Body of pancreas (tissue), 4 donors: ENCODE measurements at regions not wholly inside any gene's neighbourhood (a gene's known extent, or its start where the extent isn't known, plus 50 kb on each side); places are given as distances from the start of the nearest gene placed in this dataset.

ENCODE experiments used
- ATAC-seq: fragments of 150-250 bp; one replicate; pipeline ENCODE4 v1.9.1; 2016
- DNase-seq, 4 donors: peaks; one replicate each; pipeline ENCODE4 v3.0.0-alpha.2; 2019
- H3K27ac ChIP-seq, 4 donors: fragments of 200-600 bp; sonication (generic); 1 replicate in 3 of 4; 2 replicates in 1 of 4; pipeline versions ENCODE4 v1.5.1 to v1.6.1; 2016 to 2019; ENCODE audit warnings: mild to moderate bottlenecking in 1 of 4, mixed read lengths in 1 of 4, moderate library complexity in 1 of 4
- H3K27me3 ChIP-seq, 2 donors: fragments of 200-600 bp; sonication (generic); one replicate each; pipeline ENCODE4 v1.6.0; 2016; ENCODE audit warnings: mild to moderate bottlenecking in 1 of 2
- H3K36me3 ChIP-seq, 2 donors: fragments of 200-600 bp; sonication (generic); replicated peaks in 1 of 2; 2 replicates each; pipeline ENCODE4 v1.5.1; 2016; ENCODE audit warnings: low read depth in 2 of 2; ENCODE audit not compliant: insufficient read depth in 1 of 2
- H3K4me1 ChIP-seq: fragments of 200-600 bp; sonication (generic); one replicate; pipeline ENCODE4 v1.6.0; 2016
- H3K4me3 ChIP-seq, 2 donors: fragments of 200-600 bp; sonication (generic); 1 replicate in 1 of 2; 2 replicates in 1 of 2; pipeline ENCODE4 v1.5.1; 2016 to 2019
- H3K9me3 ChIP-seq, 3 donors: fragments of 200-600 bp; sonication (generic); 1 replicate in 2 of 3; 2 replicates in 1 of 3; pipeline ENCODE4 v1.5.1; 2016
- CTCF ChIP-seq, 7 experiments: fragments of 450-650 bp in 4 of 7; fragments of 200-600 bp in 3 of 7; sonication (generic) in 3 of 7; IDR thresholded peaks; one replicate each; pipeline ENCODE4 v1.5.1; 2016 to 2019; ENCODE audit warnings: antibody characterized with exemption in 7 of 7
- POLR2A ChIP-seq, 3 donors: fragments of 450-650 bp; IDR thresholded peaks; one replicate each; pipeline ENCODE4 v1.6.1; 2016; ENCODE audit warnings: antibody characterized with exemption in 3 of 3, mild to moderate bottlenecking in 2 of 3
- WGBS, 2 donors: methylation state at CpG; one replicate each; pipeline ENCODE4 v1.1.5; 2017; 5-methylcytosine and 5-hydroxymethylcytosine counted together
- intact Hi-C: fragments of 100-400 bp; cut with DNase I; formaldehyde crosslinking; loops from one replicate; pipeline ENCODE4 v1.15.1; 2023

GRCh38 chr4:133620555-133620954 is 471.5 kb downstream of the PCDH10 start:
- no peaks in the 10 kb centered on the region for H3K27me3 ChIP-seq
- DNase-seq (no peak), ATAC-seq (no peak)
- no peak overlapping the region for H3K4me3 ChIP-seq
- 44 to 47% methylated on average over 4 of the region's 4 CpGs for WGBS, 2 donors
- H3K27ac ChIP-seq: no peak overlapping the region
- H3K36me3 ChIP-seq: no peaks in the 10 kb centered on the region
- H3K9me3 ChIP-seq: no peaks in the 10 kb centered on the region
- H3K4me1 ChIP-seq: no peaks in the 10 kb centered on the region
- intact Hi-C loops: no loop called here
- TF ChIP-seq POLR2A (IDR thresholded peaks at IDR 0.05) (no peak), CTCF (IDR thresholded peaks at IDR 0.05) (no peak)

- Histone ChIP-seq H3K27ac (no peak overlapping the region), H3K4me1 (no peaks in the 10 kb centered on the region), H3K27me3 (no peaks in the 10 kb centered on the region), H3K9me3 (no peaks in the 10 kb centered on the region), H3K4me3 (no peak overlapping the region), H3K36me3 (no peaks in the 10 kb centered on the region)
- intact Hi-C loops: no loop called here
- DNase-seq (no peak), ATAC-seq (no peak)
- 56 to 62% methylated on average over 1 of the region's 1 CpG for WGBS, 2 donors
- TF ChIP-seq POLR2A (IDR thresholded peaks at IDR 0.05) (no peak), CTCF (IDR thresholded peaks at IDR 0.05) (no peak)
Observed at GRCh38 chr4:133618963-133619362, 469.9 kb downstream of the PCDH10 start.

- WGBS, 2 donors: 57 to 61% methylated on average over 2 of the region's 2 CpGs
- Histone ChIP-seq H3K9me3 (no peaks in the 10 kb centered on the region), H3K4me1 (no peaks in the 10 kb centered on the region), H3K27ac (no peak overlapping the region), H3K4me3 (no peak overlapping the region), H3K27me3 (no peaks in the 10 kb centered on the region), H3K36me3 (no peaks in the 10 kb centered on the region)
- TF ChIP-seq POLR2A (IDR thresholded peaks at IDR 0.05) (no peak), CTCF (IDR thresholded peaks at IDR 0.05) (no peak)
- DNase-seq (no peak), ATAC-seq (no peak)
- intact Hi-C loops: no loop called here
Observed at GRCh38 chr4:133600008-133600407, 450.9 kb downstream of the PCDH10 start.

GRCh38 chr4:133598779-133599178 is 449.7 kb downstream of the PCDH10 start:
- Histone ChIP-seq H3K4me1 (no peaks in the 10 kb centered on the region), H3K27ac (no peak overlapping the region), H3K27me3 (no peaks in the 10 kb centered on the region), H3K9me3 (no peaks in the 10 kb centered on the region), H3K4me3 (no peak overlapping the region), H3K36me3 (no peaks in the 10 kb centered on the region)
- 23 to 24% methylated on average over 6 of the region's 6 CpGs for WGBS, 2 donors
- ATAC-seq: no peak
- DNase-seq: no peak
- intact Hi-C loops: no loop called here
- TF ChIP-seq POLR2A (IDR thresholded peaks at IDR 0.05): no peak

- Histone ChIP-seq H3K27ac (no peak overlapping the region), H3K36me3 (no peaks in the 10 kb centered on the region), H3K4me3 (no peak overlapping the region), H3K9me3 (no peaks in the 10 kb centered on the region), H3K27me3 (no peaks in the 10 kb centered on the region), H3K4me1 (no peaks in the 10 kb centered on the region)
- 89 to 97% methylated on average over 1 of the region's 1 CpG for WGBS, 2 donors
- intact Hi-C loops: no loop called here
- TF ChIP-seq POLR2A (IDR thresholded peaks at IDR 0.05): no peak
- no peak for DNase-seq
- ATAC-seq: no peak
Observed at GRCh38 chr4:133597251-133597650, 448.2 kb downstream of the PCDH10 start.

- no peak overlapping the region for H3K27ac ChIP-seq
- 39 to 52% methylated on average over 3 of the region's 3 CpGs for whole genome bisulfite sequencing, 2 donors
- DNase-seq (no peak), ATAC-seq (no peak)
- no peaks in the 10 kb centered on the region for H3K36me3 ChIP-seq
- H3K4me3 ChIP-seq: no peak overlapping the region
- TF ChIP-seq POLR2A (IDR thresholded peaks at IDR 0.05): no peak
- no peak for TF ChIP-seq CTCF (IDR thresholded peaks at IDR 0.05)
- H3K4me1 ChIP-seq: no peaks in the 10 kb centered on the region
- no peaks in the 10 kb centered on the region for H3K9me3 ChIP-seq
- intact Hi-C loops: no loop called here
- no peaks in the 10 kb centered on the region for H3K27me3 ChIP-seq
Observed at GRCh38 chr4:133596459-133596858, 447.4 kb downstream of the PCDH10 start.
